GM19351 (cell line): ENCODE measurements at regions not wholly inside any gene's neighbourhood (a gene's known extent, or its start where the extent isn't known, plus 50 kb on each side); places are given as distances from the start of the nearest gene placed in this dataset.
"Not testable (repeated sequence)": the region's sequence is repeated elsewhere in the genome, so short reads cannot be mapped to it uniquely, and the experiment has no call there.

Experiments
- ATAC-seq: cut with Tn5 transposase; IDR thresholded peaks from one replicate; pipeline ENCODE4 v1.9.1; 2021; ENCODE audit warnings: mild to moderate bottlenecking, moderate library complexity; ENCODE audit not compliant: unreplicated experiment

DNA sequence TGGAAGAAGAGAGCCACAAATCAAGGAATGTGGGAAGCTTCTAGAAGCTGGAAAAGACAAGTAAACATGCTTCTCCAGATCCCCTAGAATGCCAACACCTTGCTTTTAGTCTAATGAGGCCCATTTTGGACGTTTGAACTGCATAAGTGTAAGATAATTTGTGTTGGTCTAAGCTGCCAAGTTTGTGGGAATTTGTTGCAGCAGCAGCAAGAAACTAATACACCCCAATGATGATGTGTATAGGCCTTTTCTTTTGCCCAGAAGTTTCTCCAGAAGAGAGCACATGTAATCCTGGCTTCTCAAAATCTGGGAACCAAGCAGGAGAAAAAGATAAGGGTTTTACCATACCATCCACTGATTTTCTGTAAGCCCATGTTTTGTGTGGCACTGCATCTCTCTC is 96.1 kb upstream of the DPT start:
- ATAC-seq: no peak

DNA sequence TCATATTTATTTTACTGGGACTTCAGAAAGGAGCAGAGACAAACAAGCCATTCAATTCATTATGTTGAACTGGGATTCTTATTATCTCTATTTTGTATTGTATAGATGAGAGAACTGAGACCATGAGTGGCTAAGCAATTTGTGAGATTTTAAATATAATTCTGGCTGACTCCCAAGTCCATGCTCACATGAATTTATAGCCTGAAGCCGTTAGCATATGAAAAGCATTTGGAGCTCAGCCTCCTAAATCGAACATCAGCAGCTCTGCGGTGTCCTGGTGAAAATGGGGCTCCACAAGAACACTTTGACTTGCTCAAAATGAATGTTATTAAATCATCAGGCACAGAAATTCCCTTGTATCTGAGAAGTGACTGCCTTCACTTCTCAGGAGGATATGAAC is 96.8 kb upstream of the DPT start:
- ATAC-seq: no peak

GRCh38 chr1:168826269-168826668 is 97.3 kb upstream of the DPT start:
- no peak for ATAC-seq

GRCh38 chr1:168827557-168827956 is 98.6 kb upstream of the DPT start:
- no peak for ATAC-seq

- ATAC-seq: no peak
Observed at GRCh38 chr1:168829876-168830275, 100.9 kb upstream of the DPT start.

DNA sequence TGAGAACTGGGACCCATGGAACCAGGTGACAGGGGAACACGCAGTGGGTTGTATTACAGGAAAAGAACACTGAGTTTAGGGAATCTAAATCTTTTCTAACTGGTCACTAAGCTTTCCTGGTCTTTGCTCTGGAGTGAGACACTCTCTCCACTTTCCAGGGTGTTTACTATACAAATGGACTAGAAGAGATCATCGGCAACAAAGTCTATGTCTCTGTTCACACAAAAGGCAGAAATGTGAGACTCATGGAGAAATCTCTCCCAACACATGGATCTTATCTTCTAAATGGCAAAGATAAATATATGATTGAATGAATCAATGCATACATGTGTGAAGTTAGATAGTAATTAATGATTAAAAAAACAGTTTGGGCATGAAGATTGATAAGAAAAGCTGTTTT is 101.6 kb upstream of the DPT start:
- no peak for ATAC-seq

DNA sequence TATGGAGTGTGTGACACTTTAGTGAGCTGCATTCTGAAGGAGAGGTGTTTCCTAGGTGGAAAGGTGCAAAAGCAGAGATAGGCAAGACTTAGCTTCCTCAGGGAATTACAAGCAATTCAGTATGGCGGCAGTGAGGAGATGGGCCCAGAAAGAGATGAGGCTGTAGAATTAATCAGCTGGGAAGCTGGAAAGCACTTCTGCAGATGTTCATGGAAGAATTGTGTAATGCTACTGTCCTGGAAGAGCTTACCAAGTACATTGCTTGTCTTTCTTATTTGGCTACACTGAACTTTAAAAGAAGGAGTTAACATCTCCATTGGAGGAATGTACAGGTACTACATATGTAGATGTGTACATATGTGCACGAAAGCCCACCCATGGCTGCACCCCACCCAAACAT is 103.7 kb upstream of the DPT start:
- ATAC-seq: no peak

DNA sequence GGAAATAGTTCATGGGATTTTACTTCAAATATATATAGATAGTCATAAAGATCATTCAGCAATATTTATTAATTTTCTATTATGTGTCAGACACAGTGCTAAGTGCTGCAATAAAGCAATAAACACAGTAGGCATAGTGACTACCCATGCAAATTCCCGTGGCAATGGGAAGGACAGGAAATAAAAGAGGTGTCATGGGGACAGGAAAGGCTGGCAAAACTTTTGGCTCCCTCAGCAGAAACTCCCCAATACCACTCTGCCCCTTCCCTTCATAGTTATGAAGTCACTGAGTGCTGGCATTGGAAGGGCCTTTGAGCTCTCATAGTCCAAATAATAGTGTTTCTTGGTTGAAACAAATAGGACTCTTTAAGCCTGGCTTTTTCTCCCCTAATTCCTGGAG is 104.4 kb upstream of the DPT start:
- ATAC-seq: no peak

DNA sequence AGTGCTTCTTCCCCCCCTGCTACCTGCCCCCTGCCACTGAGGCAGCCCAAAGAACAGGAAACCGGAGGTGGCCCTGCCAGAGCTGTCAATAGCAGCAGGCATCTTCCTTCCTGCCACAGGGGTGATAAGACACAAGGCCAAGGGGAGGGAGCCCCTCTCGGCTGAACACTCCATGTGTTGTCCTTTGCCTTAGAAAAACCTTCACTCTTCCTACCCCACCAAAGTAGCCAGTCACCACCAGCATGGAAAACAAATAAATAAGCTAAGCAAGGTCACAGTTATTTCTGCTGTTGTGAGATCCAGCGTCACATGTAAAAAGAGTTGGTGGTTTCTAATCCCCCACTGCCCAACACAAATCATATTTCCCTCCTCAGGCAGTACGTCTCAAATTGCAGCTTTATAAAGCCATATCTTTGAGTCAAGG is 104.8 kb upstream of the DPT start:
- ATAC-seq: no peak

DNA sequence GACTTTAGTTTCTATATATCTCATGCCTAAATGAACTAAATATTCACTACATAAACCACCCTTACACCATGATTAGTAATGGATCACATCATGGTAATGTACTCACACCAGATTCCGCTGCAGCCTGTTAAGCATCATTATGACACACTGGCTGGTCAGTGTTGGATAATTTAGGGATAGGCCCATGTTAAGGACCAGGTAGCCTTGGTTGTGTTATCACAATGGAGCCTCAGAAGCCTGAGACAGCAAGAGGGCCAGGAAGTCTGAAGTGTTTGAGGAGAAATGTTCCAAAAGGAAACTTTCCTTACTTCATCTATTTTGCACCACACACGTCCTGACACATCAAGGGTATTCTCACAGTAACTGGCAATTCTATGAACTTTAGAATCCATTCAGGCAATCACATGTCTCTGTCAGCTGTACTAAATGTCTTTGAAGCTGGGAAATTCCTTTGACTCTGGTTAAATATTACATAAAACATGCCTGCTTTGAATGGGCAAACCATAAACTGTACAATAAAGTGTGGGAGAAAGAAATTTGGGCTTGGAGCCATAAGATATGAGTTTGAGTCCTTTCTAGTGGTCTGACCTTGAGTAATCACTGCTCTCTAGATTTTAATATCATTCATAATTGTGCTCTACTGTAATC is 105.3 kb upstream of the DPT start:
- no peak for ATAC-seq

GRCh38 chr1:168835176-168835575 is 106.2 kb upstream of the DPT start:
- no peak for ATAC-seq

GRCh38 chr1:168835791-168836190 is 106.8 kb upstream of the DPT start:
- ATAC-seq: no peak

DNA sequence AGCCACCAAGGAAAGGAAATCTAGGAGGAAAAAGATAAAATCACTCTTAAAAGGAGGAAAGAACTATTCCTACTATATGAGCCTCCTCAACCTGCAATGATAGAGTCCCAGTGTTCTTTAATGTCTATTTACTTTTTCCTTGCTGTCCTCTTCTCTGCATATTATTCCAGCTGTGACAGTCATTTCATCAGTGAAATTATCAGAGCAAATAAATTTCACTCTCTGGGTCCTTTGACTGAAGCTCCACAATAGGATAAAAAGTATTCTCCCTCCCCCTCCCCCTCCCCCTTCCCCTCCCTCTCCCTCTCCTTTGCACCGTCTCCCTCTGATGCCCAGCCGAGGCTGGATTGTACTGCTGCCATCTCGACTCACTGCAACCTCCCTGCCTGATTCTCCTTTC is 107.5 kb upstream of the DPT start:
- ATAC-seq: no peak

- not testable (repeated sequence) for ATAC-seq
Observed at GRCh38 chr1:168837230-168837629, 108.2 kb upstream of the DPT start.

DNA sequence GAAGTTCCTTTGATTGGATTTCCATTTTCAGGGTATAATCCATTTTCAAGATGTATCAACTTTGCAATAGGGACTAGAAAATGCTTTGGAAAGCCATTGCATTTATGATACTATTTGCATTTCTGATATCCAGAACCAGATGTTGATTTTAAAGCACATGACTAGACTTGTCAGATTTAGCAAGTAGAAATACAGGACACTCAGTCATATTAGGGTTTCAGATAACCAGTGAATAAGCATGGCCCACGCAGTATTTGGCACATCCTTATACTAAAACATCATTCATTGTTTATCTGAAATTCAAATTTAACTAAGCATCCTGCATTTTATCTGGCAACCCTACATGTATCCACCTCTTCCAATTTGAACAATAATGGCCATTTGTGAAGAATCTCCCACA is 113.3 kb upstream of the DPT start:
- no peak for ATAC-seq

DNA sequence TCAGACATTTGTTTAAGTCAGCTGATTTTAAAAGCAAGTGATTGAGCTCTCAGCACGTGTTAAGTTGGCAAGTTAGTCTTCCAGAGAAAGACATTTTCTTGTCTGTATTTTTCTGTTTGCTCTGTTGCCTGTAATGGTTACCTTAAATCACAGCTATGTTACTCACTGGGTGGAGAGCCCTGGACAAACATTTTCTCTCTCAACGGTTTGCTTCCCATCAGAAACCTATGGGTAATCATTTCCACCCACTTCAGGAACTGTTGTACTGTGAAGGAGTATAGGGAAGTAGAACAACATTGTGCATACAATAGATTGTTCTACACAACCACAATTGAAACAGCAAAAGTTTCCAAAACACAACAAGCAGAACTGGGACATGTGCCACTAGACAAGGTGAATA is 113.9 kb upstream of the DPT start:
- no peak for ATAC-seq

GRCh38 chr1:168843401-168843800 is 114.4 kb upstream of the DPT start:
- no peak for ATAC-seq

GRCh38 chr1:168843950-168844349 is 114.9 kb upstream of the DPT start:
- ATAC-seq: no peak

- ATAC-seq: no peak
Observed at GRCh38 chr1:168845140-168845539, 116.1 kb upstream of the DPT start.

DNA sequence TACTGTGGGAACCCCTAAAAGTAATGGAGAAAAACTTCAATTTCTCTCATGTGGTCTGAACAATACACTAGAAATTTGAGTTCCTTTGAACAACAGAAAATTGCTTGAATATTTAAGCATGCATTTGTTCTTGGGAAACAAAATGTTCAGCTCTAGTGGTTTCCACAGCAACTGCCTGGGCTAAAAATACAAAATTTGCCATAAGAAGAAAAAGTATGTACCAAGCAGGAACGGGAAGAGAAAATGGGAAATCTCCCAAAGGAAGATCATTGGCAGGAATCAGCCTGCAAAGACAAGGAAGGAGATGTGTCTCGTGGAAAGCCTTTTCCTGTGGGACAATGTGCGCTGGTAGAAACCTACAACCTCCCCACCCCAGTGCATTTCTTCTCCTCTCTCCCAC is 119.0 kb upstream of the DPT start:
- no peak for ATAC-seq

DNA sequence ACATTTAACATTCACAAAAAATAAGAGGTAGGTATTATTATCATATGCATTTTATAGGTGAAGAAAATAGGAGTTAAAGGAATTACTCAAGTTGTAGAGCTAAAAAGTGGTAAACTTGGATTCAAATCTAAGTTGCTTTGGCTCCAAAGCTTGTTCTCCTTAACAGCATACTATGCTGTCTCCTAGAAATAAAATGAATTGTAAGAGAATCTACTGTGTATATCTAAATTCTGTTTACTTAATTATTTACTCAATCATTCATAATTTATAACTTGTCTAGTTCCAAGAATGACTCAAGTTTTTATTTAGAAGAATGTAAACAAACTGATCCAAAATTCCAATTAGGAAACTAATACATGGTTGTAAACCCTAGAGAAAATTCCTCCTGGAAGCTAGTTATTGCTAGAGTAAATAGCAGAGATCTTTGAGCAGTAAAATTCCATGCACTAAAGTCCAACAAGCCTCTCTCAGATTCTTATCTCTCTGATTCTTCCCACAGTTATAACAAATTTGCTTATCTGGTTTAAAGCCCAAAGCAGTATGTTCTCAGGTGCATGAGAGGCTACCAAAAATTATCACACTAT is 132.5 kb upstream of the DPT start:
- no peak for ATAC-seq

GRCh38 chr1:168863772-168864171 is 134.8 kb upstream of the DPT start:
- no peak for ATAC-seq

- ATAC-seq: no peak
Observed at GRCh38 chr1:168864266-168864665, 135.3 kb upstream of the DPT start.
